GM18868 (cell line): ENCODE measurements at regions not wholly inside any gene's neighbourhood (a gene's known extent, or its start where the extent isn't known, plus 50 kb on each side); places are given as distances from the start of the nearest gene placed in this dataset.

Source experiments
- ATAC-seq: cut with Tn5 transposase; IDR thresholded peaks from one replicate; pipeline ENCODE4 v1.9.1; 2021; ENCODE audit warnings: mild to moderate bottlenecking, moderate library complexity; ENCODE audit not compliant: unreplicated experiment

GRCh38 chr5:6910950-6911349 is 197.7 kb downstream of the TENT4A start:
- no peak for ATAC-seq

- no peak for ATAC-seq
These were observed 201.1 kb downstream of the TENT4A start for GRCh38 chr5:6914347-6914746.

GRCh38 chr5:6915574-6915973 is 202.3 kb downstream of the TENT4A start:
- ATAC-seq = no peak

- ATAC-seq = no peak
These were observed 205.0 kb downstream of the TENT4A start for GRCh38 chr5:6918255-6918654.

- no peak for ATAC-seq
These were observed 207.5 kb downstream of the TENT4A start for GRCh38 chr5:6920628-6921256.

GRCh38 chr5:6926491-6927038 is 213.3 kb downstream of the TENT4A start:
- no peak for ATAC-seq

- ATAC-seq = no peak
These were observed 222.8 kb downstream of the TENT4A start for GRCh38 chr5:6936031-6936430.

GRCh38 chr5:6937677-6938076 is 224.4 kb downstream of the TENT4A start:
- ATAC-seq = no peak

- ATAC-seq = no peak
These were observed 228.4 kb downstream of the TENT4A start for GRCh38 chr5:6941631-6942030.

- ATAC-seq = no peak
These were observed 230.2 kb downstream of the TENT4A start for GRCh38 chr5:6943197-6944112.

GRCh38 chr5:6948562-6948961 is 235.3 kb downstream of the TENT4A start:
- ATAC-seq = no peak

- no peak for ATAC-seq
These were observed 236.0 kb downstream of the TENT4A start for GRCh38 chr5:6949230-6949629.

GRCh38 chr5:6950250-6950649 is 237.0 kb downstream of the TENT4A start:
- ATAC-seq = no peak

- ATAC-seq = no peak
These were observed 237.6 kb downstream of the TENT4A start for GRCh38 chr5:6950860-6951259.

GRCh38 chr5:6961123-6961522 is 247.9 kb downstream of the TENT4A start:
- no peak for ATAC-seq

GRCh38 chr5:6961837-6962635 is 248.8 kb downstream of the TENT4A start:
- ATAC-seq = no peak

- ATAC-seq = no peak
These were observed 263.7 kb downstream of the TENT4A start for GRCh38 chr5:6976971-6977370.

GRCh38 chr5:6979061-6979460 is 265.8 kb downstream of the TENT4A start:
- no peak for ATAC-seq

- no peak for ATAC-seq
These were observed 276.0 kb downstream of the TENT4A start for GRCh38 chr5:6989230-6989629.

- ATAC-seq = no peak
These were observed 280.9 kb downstream of the TENT4A start for GRCh38 chr5:6994097-6994496.

- ATAC-seq = no peak
These were observed 281.9 kb downstream of the TENT4A start for GRCh38 chr5:6995115-6995514.
